Skin epidermis (tissue), 12 donors: ENCODE measurements at regions not wholly inside any gene's neighbourhood (a gene's known extent, or its start where the extent isn't known, plus 50 kb on each side); places are given as distances from the start of the nearest gene placed in this dataset.

Source experiments
- H3K27ac ChIP-seq, 21 experiments: fragments of 200-600 bp; sonication (generic) in 11 of 21; one replicate each; pipeline ENCODE4 v1.5.0; 2020; ENCODE audit warnings: mild to moderate bottlenecking in 3 of 21, inconsistent platforms in 2 of 21, moderate library complexity in 2 of 21
- H3K4me3 ChIP-seq, 7 experiments: fragments of 200-600 bp; sonication (generic) in 2 of 7; one replicate each; pipeline ENCODE4 v1.5.0; 2020; ENCODE audit warnings: inconsistent platforms in 2 of 7, mild to moderate bottlenecking in 2 of 7, moderate library complexity in 1 of 7

DNA sequence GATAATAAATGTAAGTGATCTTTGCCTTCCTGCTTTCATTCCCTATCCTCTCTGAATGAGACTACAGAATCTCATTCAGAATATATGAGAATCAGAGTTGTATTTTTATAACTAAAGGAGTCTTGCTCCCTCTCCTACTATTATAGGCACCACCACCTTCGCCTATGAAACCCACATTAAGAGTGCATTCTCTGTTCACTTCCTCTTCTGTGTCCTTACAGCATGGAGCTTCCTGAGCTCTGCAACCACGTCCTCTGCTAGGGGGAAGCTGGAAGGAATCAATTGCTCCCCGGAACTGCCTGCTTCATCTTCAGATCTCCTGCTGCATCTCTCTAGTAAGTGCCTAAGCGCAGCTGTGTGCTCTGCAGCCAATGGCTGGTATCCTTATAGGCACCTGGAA lies 820.7 kb downstream of the GRID1 start:
- H3K27ac ChIP-seq: no peak overlapping the region
- no peak overlapping the region for H3K4me3 ChIP-seq

GRCh38 chr10:85547460-85548023 lies 819.1 kb downstream of the GRID1 start:
- Histone ChIP-seq H3K27ac (no peak overlapping the region), H3K4me3 (no peak overlapping the region)

GRCh38 chr10:85548034-85548433 lies 818.6 kb downstream of the GRID1 start:
- Histone ChIP-seq H3K27ac (no peak overlapping the region), H3K4me3 (no peak overlapping the region)
